ENCODE measurements at regions not wholly inside any gene's neighbourhood (a gene's known extent, or its start where the extent isn't known, plus 50 kb on each side); places are given as distances from the start of the nearest gene placed in this dataset.

- no peak for TF ChIP-seq BHLHE40 (IDR thresholded peaks at IDR 0.05; ENCODE audit: borderline replicate concordance)
- no peak for TF ChIP-seq SP1 (IDR thresholded peaks at IDR 0.05)
- no peak for TF ChIP-seq ARNT (IDR thresholded peaks at IDR 0.05)
- no peak for TF ChIP-seq TARDBP (IDR thresholded peaks at IDR 0.05)
- no peak for TF ChIP-seq PKNOX1 (IDR thresholded peaks at IDR 0.05)
- no peak for TF ChIP-seq HDGF (IDR thresholded peaks at IDR 0.05; ENCODE audit: borderline replicate concordance)
- TF ChIP-seq FOXM1 (IDR thresholded peaks at IDR 0.05; ENCODE audit: borderline replicate concordance), result no peak
These were observed 216.4 kb downstream of the POSTN start for GRCh38 chr13:37382146-37382545.

All from HEK293T (cell line).